NCI-H510A treated with DMSO at 0.1 percent for 48 hours (cell line): ENCODE measurements at regions not wholly inside any gene's neighbourhood (a gene's known extent, or its start where the extent isn't known, plus 50 kb on each side); places are given as distances from the start of the nearest gene placed in this dataset.
A peak's percentile ranks its signal among the peaks of the same experiment; 100 is the strongest.

Source experiments
- DNase-seq: peaks from one replicate; lab custom pipeline; 2025; lab: John Stamatoyannopoulos, UW

DNA sequence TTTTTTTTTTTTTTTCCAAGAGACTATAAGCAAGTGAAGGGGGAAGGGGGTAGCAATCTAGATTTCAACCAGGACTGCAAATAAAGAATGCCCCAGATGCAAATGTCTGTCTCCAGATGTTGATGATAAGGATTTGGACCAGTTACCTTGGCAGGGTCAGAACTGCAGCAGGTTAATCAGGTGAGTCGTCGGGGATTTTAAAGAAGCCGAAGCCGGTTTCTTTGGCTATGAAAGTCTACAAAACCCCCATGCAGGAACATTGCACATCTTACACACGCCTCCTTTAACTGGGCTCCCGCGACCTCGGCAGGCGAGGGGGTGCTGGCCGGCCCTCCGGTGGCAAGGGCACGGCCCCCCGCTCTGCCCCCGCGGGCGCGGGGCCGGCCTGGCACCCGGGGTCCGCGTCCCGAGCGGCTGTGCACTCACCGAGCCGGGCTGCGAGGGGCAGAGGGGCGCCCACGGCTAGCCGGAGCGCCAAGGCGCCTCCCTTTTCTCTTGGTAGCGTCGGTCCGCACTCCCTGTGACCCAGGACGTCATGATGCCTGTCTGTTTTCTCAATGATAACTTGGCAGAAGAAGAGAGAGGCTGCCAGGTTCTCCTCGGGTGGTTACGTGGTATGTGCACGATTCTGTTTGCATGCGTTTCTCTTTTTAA is 366.3 kb upstream of the ESRRG start:
- DNase-seq, result peak; percentile 49

DNA sequence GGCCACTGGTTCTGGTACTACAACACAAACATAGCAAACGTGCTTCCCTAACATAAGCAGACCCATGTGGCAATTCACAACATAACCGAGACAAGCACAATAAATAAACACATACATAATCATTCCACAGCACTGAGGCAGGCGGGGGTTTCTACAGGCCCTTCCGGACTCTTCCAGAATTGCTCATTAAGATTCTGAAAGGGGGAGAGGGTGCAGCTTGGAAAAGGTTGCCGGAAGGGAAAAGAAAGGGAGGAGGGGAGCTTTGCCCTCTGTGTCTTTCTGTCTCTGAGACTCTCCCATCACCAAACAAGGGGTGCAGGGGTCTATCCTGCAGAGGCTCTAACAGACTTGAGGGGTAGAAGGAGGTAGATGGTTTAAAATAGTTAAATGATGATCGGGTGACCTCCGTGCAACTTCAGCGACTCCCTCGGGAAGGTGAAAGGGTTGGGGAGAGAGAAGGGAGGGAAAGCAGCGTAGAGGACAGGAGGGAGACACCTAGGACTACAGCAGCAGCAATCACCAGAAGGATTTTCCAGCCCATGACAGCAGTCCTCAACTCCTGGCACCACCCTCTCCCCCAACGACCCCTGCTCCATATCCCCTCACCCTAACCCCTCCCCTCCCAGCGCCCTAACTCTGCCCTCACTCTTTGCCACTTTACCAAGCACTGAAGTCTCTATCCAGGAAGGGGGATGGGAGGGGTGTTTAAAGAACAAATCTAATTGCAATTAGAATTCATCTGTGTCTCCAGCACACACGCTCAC is 365.5 kb upstream of the ESRRG start:
- no peak for DNase-seq

DNA sequence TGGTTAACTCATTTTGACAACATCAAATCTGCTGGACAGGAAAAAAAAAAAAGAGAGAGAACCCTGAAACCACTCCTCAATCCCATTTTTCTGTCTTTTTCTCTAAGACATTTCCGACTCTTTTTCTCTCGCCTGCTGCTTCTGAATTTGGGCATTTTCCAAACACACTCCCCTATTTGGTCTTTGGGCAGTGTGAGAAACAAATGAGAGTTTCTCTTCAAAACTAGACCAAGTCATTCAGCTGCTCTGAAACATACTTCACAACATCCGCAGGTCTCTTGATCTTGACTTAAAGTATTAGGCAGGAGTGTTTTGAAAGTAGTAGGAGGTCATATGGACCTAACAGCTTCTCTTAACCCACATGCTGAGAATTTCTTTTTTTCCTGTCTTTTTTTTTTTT is 364.8 kb upstream of the ESRRG start:
- DNase-seq, result no peak

DNA sequence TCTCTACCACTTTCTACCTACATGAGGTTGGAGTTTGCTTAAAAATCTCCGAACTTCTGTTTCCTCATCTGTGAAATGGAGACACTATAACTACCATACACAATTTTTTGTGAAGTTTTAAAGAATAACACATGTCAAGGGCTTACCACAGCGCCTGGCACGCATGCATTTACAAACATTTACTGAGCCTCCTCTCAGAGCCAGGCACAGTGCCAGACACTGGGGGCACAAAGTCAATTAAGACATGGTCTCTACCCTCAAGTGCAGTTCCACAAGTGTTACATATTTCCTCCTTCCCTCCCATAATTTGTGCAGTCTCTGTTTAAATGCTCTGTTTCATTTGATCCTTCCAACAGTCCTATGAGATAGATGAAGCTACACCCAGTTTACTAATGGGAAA is 356.4 kb upstream of the ESRRG start:
- DNase-seq, result no peak

DNA sequence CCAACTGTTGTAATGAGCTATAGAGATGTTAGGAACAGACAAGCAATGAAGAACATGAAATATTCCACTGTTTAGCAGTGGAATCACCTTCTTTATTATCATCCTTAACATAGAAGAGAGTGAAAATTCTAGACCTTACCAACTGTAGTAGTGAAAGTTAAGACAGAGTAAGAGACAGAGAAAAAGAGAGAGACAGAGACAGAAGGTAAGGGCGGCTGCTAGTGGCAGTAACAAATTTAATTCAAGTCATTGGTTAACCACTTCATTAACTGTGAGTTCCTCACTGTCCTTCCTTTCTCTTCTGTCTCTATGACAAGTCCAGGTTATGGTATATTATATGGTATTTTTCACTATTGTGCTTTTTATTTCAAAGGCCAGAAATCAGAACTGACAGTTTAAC is 355.7 kb upstream of the ESRRG start:
- DNase-seq, result no peak

DNA sequence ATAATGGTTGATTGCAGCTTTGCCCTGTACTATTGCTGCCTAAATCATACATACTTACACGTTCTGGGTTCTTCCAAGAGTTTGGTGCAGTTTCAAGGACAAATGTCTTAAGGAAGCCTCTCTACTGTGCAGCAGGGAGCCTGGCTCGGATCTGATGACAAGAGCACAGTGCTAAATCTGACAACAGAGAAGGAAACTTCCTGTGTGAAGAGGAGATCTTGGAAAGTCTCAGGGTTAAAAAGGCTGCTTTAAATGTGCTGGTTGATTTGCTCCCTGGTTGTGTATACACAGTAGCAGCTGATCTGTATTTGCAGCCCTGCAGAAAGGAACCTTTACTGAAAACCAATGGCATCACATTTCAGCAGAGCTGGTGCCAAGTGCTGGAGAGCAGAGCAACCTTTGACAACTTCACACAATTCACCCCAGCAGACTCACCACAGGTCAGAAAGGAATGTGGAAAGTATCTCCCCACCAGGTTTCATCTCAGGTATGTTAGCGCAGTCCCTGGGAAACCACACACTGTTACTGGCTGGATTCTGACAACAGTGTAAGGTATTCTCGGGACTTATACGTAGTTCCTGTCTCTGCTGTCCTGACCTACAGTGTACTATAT is 355.0 kb upstream of the ESRRG start:
- peak; percentile 57 for DNase-seq

DNA sequence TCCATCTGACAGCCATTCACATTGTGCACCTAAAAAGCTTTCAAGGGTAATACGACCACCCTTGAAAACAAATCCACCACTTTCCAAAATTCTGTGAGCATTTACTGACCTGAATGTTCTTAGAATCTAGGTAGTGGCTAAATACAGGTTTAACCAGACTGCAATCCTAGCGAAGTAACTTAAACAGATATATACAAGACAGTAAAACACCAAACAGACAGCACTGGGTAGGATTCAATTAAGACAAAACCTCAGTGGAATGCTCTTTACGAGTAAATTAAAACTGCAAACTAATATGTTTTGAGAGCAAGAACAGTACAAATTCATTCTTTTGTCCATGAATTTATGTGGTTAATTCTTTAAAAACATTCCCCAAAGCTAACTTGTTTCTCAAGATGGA is 354.2 kb upstream of the ESRRG start:
- DNase-seq, result no peak

DNA sequence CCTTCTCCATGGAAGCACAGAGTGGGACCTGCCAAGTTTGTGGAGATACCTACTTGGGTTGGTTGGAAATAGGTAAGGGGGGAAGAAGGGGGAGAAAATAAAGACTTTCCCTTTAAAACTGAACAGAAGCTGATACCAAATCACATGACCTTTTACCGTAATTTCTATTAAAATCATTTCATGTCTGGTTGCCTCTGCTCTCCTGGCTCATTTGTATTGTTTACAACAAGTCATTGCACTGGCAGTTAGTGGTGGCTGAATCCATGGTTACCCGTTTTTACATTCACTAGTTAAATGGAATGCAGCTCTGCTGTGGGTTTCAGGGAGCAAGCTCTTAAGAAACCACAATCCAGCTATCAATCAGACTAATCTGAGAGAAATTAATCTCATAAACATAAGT is 353.7 kb upstream of the ESRRG start:
- DNase-seq, result no peak

DNA sequence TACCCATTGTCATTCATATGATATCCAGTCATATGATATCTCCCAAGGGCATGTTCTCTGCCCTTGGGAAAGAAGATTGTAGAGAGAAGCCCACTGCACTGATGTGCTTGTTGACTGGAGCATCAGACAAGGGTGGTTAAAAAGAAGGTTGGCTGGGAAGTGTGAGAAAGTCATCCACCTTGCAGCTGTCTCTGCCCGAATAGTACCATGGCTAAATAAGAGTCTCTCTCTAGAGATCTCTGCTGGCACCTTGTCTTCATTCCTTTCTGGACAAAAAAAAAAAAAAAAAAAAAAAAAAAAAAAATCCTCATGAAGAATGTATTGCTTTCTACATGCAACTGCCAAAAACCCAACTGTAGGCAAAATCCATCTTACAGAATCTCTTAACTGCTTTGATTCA is 349.7 kb upstream of the ESRRG start:
- no peak for DNase-seq

DNA sequence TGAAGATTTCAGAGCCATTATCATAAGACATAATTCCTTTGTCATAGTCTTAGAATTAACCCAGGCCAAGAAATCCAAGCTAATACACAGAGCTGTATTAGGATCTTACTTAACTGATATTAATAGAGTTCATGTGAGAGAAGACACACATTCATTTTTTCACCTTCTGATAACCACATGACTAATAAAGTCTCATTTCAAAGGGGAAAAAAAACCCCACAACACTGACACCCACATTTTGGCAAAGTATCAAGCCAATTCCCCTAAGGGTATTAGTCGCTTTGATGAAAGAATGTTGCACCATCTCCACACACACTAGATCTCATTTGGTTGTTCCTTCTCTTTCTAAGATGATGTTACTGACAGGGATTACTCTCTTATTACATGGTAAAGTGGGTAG is 344.4 kb upstream of the ESRRG start:
- DNase-seq, result no peak

DNA sequence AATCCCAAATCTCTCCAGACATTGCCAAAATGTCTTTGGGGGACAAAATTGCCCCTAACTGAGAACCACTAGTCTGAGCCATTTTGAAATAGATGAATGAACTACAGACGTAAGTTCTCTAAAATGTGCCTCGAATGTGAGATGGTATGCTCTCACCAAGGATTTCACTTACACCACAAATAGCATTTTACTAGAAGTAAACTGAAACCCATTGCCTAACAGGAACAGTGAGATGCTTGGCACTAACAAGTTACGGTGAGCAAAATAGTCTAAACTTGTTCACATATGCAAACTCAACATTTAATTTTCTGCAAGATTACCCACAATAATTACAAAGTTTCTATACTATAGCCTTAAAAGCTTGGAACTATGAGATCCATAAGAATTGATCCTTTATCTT is 343.6 kb upstream of the ESRRG start:
- DNase-seq, result no peak

DNA sequence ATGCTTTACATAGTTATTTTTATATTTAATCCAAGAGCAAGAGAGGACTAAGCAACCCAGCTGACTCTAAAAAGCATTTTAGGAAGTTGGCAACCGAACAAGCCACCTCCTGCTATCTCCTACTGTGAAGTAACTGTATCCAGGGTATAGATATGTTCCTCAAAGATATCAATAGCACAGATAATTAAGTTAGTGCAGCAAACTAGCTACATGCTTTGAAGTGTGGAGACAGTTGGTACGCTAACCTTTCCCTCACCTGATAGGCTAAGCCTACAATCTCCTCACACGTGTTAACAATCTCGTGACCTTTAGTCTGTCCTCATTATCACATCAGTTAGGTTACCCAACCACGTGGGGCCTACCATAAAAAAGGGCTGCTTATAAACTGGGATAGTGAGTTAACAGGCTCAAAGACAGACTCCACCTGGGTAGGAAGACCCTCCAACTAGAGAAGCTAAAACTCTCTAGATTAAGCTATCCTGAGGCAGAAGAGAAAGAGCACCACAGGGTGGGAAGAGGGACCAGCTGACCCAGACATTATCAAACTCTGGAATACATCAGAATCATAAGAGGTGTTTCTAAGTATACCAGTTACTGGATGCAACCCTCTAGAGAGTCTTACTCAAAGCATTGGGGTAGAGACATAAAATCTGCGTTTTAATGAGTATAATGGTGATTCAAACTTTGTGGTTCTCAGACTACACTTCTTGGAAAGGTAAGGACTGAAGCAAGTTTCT is 340.1 kb upstream of the ESRRG start:
- no peak for DNase-seq

DNA sequence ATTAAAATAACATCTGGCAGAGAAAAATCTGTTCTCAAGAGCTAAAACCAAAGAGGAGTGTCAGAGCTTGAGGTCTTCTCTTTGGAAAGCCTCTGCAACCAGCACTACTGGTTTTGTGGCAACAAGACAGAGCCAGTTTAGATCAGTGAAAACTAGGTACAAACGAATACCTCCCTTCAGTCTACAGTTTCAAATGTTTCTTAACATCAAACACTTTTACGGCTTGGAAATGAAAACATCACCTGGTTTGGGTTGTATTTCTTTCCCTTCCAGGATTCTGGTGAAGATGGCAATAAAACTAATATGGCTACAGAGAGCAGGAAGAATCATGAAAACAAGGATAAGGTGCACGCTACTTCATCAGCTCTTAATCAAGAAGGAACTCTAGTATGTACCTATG is 339.4 kb upstream of the ESRRG start:
- no peak for DNase-seq

DNA sequence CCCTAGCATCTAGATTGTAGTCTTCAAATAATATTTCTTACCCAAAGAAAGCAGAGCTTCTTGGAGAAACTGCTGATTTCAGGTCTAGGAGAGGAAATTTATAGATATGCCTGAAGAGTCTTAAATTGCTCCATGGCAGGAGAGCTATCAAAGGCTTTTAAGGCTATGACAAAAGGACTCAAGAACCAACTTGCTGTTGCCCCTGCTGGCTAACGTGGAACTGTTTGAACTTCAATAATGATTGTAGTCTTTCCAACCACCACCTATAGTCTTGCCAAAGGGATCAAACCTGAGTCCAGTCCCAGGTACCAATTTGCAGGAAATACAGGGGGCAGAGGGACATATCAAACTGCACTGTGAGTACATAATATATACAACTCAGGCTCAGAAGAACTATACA is 336.2 kb upstream of the ESRRG start:
- no peak for DNase-seq

DNA sequence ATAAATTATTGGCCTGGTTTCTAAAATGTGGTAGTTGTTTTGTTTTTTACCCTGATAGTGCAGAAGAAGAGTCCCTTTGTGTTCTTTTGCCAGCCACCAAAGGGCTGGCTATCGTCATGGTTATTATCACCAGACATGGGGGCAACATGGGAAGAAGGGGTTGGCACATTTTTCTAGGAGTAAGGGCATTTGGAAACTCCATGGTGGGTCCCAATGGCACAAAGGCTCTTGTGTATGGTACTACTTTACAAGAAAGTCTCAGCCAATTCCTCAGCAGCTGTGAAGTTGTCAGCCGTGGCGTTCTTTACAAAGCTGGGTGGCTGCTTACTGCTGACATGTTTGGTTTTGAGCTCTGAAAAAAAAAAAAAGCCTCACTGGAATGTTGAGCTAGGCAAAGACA is 330.4 kb upstream of the ESRRG start:
- DNase-seq, result no peak

DNA sequence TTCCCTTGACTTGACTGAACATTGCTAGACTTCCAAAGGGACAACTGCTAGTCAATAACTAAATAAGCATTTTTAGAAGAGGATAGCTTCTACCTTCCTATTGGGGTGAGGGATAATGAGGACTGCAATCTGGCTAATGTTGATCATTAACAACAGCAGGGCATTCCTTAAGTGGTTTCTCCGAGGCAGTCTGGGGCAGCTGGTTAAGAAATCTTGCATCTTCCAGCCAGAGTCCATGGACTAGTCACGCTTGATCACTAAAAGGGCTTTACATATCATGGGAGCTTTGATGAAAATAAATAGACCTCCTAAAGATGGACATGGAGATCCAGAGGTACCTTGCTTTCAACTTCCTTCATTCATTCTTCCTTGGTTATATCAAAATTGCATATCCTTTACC is 329.4 kb upstream of the ESRRG start:
- no peak for DNase-seq

DNA sequence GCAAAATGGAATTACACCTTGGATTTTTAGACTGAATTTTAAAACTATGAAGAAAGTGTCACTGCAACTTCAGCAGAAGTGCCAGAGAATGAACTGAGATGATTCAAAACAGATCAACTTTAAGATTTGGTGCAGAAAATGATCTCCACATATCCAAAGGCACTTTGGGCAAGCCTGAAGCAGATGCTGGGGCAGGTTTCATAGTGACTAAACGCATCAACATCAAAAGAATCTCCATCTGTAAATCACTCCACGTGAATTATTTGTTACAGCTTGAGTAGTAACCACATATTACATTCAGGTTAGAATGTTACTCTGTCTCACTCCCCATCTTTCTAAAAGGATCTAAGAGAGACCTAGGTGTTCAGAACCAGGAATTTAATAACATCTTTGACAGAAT is 329.0 kb upstream of the ESRRG start:
- no peak for DNase-seq

DNA sequence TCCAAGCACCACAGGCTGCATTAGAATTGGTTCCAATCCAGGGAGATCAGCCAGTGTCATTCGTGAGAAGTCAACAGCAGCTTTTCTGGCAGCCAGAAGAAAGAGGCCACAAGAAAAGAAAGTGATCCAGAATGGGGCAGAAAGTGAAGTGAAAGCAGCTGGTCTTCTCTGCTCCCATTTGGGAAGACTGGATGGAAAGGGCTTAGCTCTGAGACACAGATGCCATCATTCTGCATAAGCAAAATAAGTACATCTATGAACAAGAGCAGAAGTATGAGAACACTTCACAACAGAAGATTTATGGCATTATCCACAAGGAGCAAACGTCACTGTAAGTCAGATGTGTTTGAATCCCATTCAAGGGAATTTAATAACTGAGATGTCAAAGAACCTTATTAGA is 326.5 kb upstream of the ESRRG start:
- no peak for DNase-seq

DNA sequence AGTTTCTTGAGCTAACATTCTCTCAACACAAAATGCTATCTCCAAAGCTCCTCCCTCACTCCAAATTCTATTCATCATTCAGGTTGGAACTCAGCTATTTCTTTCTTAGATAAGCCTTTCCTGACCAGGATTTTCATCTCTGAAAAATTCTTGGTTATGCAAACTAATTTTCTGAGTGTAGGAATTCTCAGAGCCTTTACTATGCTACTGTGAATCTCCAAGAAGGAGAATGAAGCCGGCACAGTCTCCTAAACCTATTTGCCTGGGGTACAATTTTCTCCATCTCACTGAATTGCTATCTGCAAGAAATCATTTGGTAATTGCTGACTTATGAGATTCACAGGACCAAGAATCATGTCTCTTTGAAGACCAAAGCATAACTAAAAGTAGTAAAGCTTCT is 325.9 kb upstream of the ESRRG start:
- DNase-seq, result no peak

DNA sequence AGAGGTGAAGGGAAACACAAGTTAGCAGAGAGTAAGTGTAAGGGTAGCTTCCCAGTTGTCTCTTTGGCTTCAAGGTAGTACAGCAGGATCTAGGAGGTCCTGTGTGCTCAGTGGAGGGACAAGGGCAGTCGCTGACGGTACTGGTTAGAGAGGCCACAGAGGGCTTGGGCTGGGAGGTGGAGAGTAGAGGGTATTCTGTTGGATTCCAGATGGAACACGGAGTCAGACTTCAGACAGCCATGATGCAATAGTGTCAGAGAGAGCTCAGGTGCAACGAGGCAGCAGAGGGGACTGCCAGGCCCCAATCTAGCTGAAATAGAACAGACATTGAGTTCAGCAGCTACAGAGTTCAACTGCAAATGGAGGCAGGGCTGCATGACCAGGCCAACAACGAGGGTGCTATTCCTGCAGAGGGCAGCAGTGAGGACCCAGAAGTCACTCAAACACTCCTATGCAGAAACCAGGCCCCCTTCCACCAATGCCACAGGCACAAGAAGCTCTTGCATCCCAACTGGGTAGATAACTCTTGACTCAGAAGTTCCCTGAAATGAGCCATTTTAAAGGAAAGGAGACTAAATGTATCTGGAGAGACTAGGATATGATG is 325.0 kb upstream of the ESRRG start:
- no peak for DNase-seq

DNA sequence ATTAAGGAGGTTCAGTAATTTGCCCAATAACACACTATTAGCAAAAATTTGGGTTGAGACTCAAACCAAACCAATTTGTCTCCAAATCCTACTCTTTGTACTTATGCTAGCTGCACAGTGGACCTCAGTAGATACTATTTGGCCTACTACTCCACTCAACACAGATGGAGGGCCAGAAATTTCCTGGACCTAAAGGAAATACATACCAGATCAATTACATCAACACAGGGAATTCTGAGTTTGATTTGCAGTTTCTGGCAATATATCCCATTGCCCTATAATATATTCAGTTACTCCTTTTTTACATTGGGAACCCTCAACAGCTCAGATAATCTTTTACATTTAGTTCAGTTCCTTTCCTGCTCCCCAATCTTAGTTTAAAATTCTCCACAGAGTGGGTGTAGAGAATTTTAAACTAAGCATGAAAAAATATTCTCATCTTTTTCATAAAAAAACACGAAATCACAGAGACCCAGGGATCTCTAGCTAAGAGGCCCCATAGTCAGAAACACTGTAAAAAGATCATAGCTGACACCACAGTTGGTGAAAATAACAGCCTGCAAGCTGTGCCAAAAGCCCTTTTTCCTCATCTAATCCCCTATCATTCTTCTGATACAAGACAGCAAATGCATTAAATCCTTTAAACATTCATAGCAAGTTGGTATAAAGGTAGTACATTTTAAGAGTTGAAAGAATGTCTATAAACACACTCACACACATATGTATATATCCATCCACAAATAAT is 317.7 kb upstream of the ESRRG start:
- DNase-seq, result no peak

DNA sequence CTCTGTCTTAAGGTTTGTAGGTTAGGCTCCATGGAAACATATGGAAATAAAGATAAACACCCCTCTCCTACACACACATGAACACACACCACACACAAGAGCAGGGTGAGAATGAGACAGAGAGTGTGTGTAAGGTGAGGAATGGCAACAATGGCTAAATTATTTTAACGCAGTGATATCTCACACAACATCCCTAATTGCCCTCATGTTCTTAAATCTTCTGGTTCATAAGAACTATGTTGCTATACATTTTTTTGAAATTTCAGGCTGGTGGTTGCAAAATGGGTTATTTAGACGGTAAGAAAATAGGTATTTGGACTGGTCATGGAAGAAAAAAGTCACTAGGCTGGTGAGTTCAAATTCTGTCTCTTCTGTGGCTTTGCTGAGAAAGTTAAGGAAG is 316.7 kb upstream of the ESRRG start:
- no peak for DNase-seq
